ENCODE measurements at regions not wholly inside any gene's neighbourhood (a gene's known extent, or its start where the extent isn't known, plus 50 kb on each side); places are given as distances from the start of the nearest gene placed in this dataset.

DNA sequence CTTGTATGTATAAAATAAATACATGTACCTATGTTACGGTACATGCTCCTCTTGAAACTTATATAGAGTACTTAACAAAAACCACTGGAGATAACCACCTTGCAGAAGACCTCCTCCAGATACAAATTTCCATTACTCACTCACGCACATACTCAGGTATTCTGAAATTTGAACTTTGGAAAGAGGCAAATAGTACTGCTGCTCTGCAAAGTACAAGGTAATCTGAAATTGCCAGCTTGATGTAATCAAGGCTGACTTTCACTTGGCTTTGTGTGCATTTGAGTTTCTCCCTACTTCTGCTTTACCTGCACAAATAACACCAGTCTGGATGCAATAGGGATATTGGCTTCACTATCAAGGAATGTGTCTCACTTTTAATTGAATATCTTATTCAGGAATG lies 123.6 kb downstream of the FOXA2 start:
- Histone ChIP-seq H3K27me3 (ENCODE audit: control insufficient read depth in 1 of 2, insufficient read depth in 2 of 2, low read length in 2 of 2) (peaks cover 10 to 64% of the 10 kb centered on the region in 2 experiments; a peak in 4 of 5 replicates), H3K4me2 (ENCODE audit: low read depth, low read length) (no peak overlapping the region), H3K27ac (ENCODE audit: extremely low read length, insufficient read depth, low read length) (no peak overlapping the region), H3K4me1 (ENCODE audit: insufficient read depth, low read length) (peaks cover 28% of the 10 kb centered on the region), H4K20me1 (ENCODE audit: insufficient read depth, low read length) (no peaks in the 10 kb centered on the region), H3K4me3 (replicated peaks in 1 of 3; ENCODE audit: insufficient read depth in 1 of 3, low read depth in 2 of 3, low read length in 3 of 3) (no peak overlapping the region), H3K9ac (ENCODE audit: insufficient read depth, low read depth, low read length) (no peak overlapping the region), H2AFZ (ENCODE audit: low read length) (no peak overlapping the region), H3K36me3 (replicated peaks in 1 of 2; ENCODE audit: control insufficient read depth in 1 of 2, insufficient read depth in 2 of 2, low read length in 2 of 2) (no peaks in the 10 kb centered on the region), H3K9me3 (ENCODE audit: low read length) (no peaks in the 10 kb centered on the region), H3K79me2 (ENCODE audit: insufficient read depth, low read length) (no peaks in the 10 kb centered on the region)
- intact Hi-C loops (cut with micrococcal nuclease; ENCODE audit: unreplicated experiment) (no loop called here), in situ Hi-C loops (cut with HindIII; ENCODE audit: extremely low pct_ligation_motif_present, low pct_unique_long_range_greater_than_20kb) (no loop called here)
- CTCF ChIA-PET (ENCODE audit: low intra/inter-chr PET ratio, low total read pairs), result no interaction called here
- no TSS peak for BruUV-seq (replicated peaks)
- no peak for FAIRE-seq
- DNase-seq (ENCODE audit: low spot score), result no peak
- TF ChIP-seq RFX5 (IDR thresholded peaks at IDR 0.05; ENCODE audit: low read depth, low read length), result no peak
- TF ChIP-seq ZFP36L1 (CRISPR knock-in tag; IDR thresholded peaks at IDR 0.05), result peak; percentile 28; the same call in 1 of the 2 replicates
- TF ChIP-seq ZBTB39 (CRISPR knock-in tag; IDR thresholded peaks at IDR 0.05), result peak; percentile 98
- TF ChIP-seq ZNF3 (CRISPR knock-in tag; IDR thresholded peaks at IDR 0.05), result no peak
- TF ChIP-seq ZNF772 (CRISPR knock-in tag; IDR thresholded peaks at IDR 0.05), result no peak
- TF ChIP-seq ZNF7 (CRISPR knock-in tag; IDR thresholded peaks at IDR 0.05), result peak; percentile 96
- TF ChIP-seq ZNF512 (CRISPR knock-in tag; IDR thresholded peaks at IDR 0.05), result no peak
- TF ChIP-seq HNF4A (CRISPR knock-in tag; IDR thresholded peaks at IDR 0.05), result peak; percentile 60
- peak; percentile 37 for TF ChIP-seq TEAD3 (CRISPR knock-in tag; optimal IDR thresholded peaks at IDR 0.05; ENCODE audit: borderline replicate concordance)
- no peak for TF ChIP-seq GABPB1 (CRISPR knock-in tag; IDR thresholded peaks at IDR 0.05)
- TF ChIP-seq ZNF614 (CRISPR knock-in tag; IDR thresholded peaks at IDR 0.05; ENCODE audit: borderline replicate concordance), result peak; percentile 68; the same call in 1 of the 2 replicates
- TF ChIP-seq SP4 (CRISPR knock-in tag; IDR thresholded peaks at IDR 0.05), result no peak
- TF ChIP-seq, protein P1, sequence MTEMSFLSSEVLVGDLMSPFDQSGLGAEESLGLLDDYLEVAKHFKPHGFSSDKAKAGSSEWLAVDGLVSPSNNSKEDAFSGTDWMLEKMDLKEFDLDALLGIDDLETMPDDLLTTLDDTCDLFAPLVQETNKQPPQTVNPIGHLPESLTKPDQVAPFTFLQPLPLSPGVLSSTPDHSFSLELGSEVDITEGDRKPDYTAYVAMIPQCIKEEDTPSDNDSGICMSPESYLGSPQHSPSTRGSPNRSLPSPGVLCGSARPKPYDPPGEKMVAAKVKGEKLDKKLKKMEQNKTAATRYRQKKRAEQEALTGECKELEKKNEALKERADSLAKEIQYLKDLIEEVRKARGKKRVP (CRISPR knock-in tag; IDR thresholded peaks at IDR 0.05), result no peak
- 0 out of 2 replicates have a peak, but pooled peaks have one; percentile 4 for TF ChIP-seq ZNF317 (CRISPR knock-in tag; IDR thresholded peaks at IDR 0.05)
- no peak for TF ChIP-seq PITX1 (CRISPR knock-in tag; IDR thresholded peaks at IDR 0.05)
- TF ChIP-seq ARID5B (CRISPR knock-in tag; IDR thresholded peaks at IDR 0.05), result 0 out of 2 replicates have a peak, but pooled peaks have one; percentile 29
- TF ChIP-seq LCORL (IDR thresholded peaks at IDR 0.05), result no peak
- TF ChIP-seq LCORL (CRISPR knock-in tag; IDR thresholded peaks at IDR 0.05), result 0 out of 2 replicates have a peak, but pooled peaks have one; percentile 19
- peak; percentile 23; the same call in 1 of the 3 replicates for ATAC-seq
- WGBS (ENCODE audit: low lambda C conversion rate), result 18% methylated on average over 2 of the region's 2 CpGs
- POLR2A ChIA-PET, result interaction anchor here (1.1 to 1.5 kb wide), 3 partner anchors 10 to 64 kb away, joined by 3 to 5 read pairs (median 3); no protein-coding TSS in a partner anchor

Data from HepG2 (cell line).